HEK293 (cell line): ENCODE measurements at regions not wholly inside any gene's neighbourhood (a gene's known extent, or its start where the extent isn't known, plus 50 kb on each side); places are given as distances from the start of the nearest gene placed in this dataset.

Experiments
- BCL11A ChIP-seq: fragments of 450-650 bp; formaldehyde crosslinking; IDR thresholded peaks from 2 replicates; pipeline ENCODE4 v1.5.1; 2016; ENCODE audit warnings: low read depth, missing biosample characterization, missing genetic modification characterization
- KLF7 ChIP-seq: fragments of 450-650 bp; formaldehyde crosslinking; IDR thresholded peaks from 2 replicates; pipeline ENCODE4 v1.5.1; 2016; ENCODE audit warnings: missing biosample characterization, missing genetic modification characterization, borderline replicate concordance
- MYNN ChIP-seq: fragments of 450-650 bp; formaldehyde crosslinking; IDR thresholded peaks from 2 replicates; pipeline ENCODE4 v1.5.1; 2016; ENCODE audit warnings: missing biosample characterization, missing genetic modification characterization, borderline replicate concordance
- RBAK ChIP-seq: fragments of 450-650 bp; formaldehyde crosslinking; IDR thresholded peaks from 2 replicates; pipeline ENCODE4 v1.5.1; 2016; ENCODE audit warnings: missing biosample characterization, missing genetic modification characterization
- SETDB1 ChIP-seq: IDR thresholded peaks from one replicate; pipeline ENCODE4 v1.6.1; 2017; ENCODE audit warnings: mild to moderate bottlenecking, low read length, moderate library complexity, mixed read lengths; ENCODE audit not compliant: insufficient read length
- TCF7L2 ChIP-seq: IDR thresholded peaks from 2 replicates; pipeline ENCODE4 v1.6.1; 2011; ENCODE audit warnings: low read depth, mild to moderate bottlenecking, inconsistent platforms, low read length, moderate library complexity, borderline replicate concordance
- ZBTB11 ChIP-seq: fragments of 450-650 bp; formaldehyde crosslinking; conservative IDR thresholded peaks from 2 replicates; pipeline ENCODE4 v1.5.1; 2016; ENCODE audit warnings: low read depth, missing biosample characterization, missing genetic modification characterization
- ZNF24 ChIP-seq: fragments of 450-650 bp; formaldehyde crosslinking; IDR thresholded peaks from 2 replicates; pipeline ENCODE4 v1.5.1; 2016; ENCODE audit warnings: missing biosample characterization, missing genetic modification characterization
- ZNF280D ChIP-seq: fragments of 450-650 bp; formaldehyde crosslinking; IDR thresholded peaks from 2 replicates; pipeline ENCODE4 v1.5.1; 2016; ENCODE audit warnings: missing biosample characterization, missing genetic modification characterization
- ZNF473 ChIP-seq: fragments of 450-650 bp; formaldehyde crosslinking; IDR thresholded peaks from 2 replicates; pipeline ENCODE4 v1.5.1; 2017; ENCODE audit warnings: missing biosample characterization, missing genetic modification characterization
- ZNF510 ChIP-seq: fragments of 450-650 bp; formaldehyde crosslinking; IDR thresholded peaks from 2 replicates; pipeline ENCODE4 v1.5.1; 2018; ENCODE audit warnings: mild to moderate bottlenecking, missing genetic modification characterization, missing biosample characterization; ENCODE audit not compliant: insufficient replicate concordance
- ZNF701 ChIP-seq: fragments of 450-650 bp; formaldehyde crosslinking; IDR thresholded peaks from 2 replicates; pipeline ENCODE4 v1.5.1; 2016; ENCODE audit warnings: missing biosample characterization, missing genetic modification characterization
- TF ChIP-seq, protein P1 (sequence below): fragments of 450-650 bp; formaldehyde crosslinking; IDR thresholded peaks from 2 replicates; pipeline ENCODE4 v1.5.1; 2016; ENCODE audit warnings: missing biosample characterization, missing genetic modification characterization

DNA sequence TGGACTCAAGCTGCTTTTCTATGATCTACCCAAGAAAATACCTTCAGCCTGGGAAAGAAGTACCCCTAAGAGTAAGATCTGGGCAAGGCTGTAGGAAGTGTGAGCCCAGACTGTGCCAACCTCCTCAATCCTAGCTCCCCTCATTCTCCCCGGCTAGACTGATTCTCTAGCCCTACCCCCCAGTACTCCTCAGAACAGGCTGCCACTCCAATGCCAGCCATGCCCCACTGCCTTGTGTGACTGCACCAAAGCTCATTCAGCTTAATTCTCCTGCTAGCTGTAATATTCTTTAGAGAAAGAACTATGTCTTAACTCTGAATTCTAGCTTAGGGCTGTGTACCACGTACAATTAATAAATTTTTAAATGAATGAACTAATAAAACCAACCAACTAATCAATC lies 92.6 kb upstream of the AKIP1 start:
- TF ChIP-seq, protein P1, sequence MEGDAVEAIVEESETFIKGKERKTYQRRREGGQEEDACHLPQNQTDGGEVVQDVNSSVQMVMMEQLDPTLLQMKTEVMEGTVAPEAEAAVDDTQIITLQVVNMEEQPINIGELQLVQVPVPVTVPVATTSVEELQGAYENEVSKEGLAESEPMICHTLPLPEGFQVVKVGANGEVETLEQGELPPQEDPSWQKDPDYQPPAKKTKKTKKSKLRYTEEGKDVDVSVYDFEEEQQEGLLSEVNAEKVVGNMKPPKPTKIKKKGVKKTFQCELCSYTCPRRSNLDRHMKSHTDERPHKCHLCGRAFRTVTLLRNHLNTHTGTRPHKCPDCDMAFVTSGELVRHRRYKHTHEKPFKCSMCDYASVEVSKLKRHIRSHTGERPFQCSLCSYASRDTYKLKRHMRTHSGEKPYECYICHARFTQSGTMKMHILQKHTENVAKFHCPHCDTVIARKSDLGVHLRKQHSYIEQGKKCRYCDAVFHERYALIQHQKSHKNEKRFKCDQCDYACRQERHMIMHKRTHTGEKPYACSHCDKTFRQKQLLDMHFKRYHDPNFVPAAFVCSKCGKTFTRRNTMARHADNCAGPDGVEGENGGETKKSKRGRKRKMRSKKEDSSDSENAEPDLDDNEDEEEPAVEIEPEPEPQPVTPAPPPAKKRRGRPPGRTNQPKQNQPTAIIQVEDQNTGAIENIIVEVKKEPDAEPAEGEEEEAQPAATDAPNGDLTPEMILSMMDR (tag by site-specific recombination) = no peak
- no peak for TF ChIP-seq TCF7L2
- TF ChIP-seq ZNF280D (tag by site-specific recombination) = no peak
- TF ChIP-seq ZNF701 = no peak
- TF ChIP-seq MYNN (tag by site-specific recombination) = no peak
- no peak for TF ChIP-seq RBAK (tag by site-specific recombination)
- TF ChIP-seq ZNF473 = no peak
- no peak for TF ChIP-seq ZNF510
- TF ChIP-seq BCL11A = no peak
- TF ChIP-seq ZBTB11 (tag by site-specific recombination) = no peak
- no peak for TF ChIP-seq SETDB1
- TF ChIP-seq ZNF24 (tag by site-specific recombination) = no peak
- TF ChIP-seq KLF7 (tag by site-specific recombination) = no peak
